Embryonic facial prominence (tissue), 1 donor: ENCODE measurements at regions not wholly inside any gene's neighbourhood (a gene's known extent, or its start where the extent isn't known, plus 50 kb on each side); places are given as distances from the start of the nearest gene placed in this dataset.
"Not testable (repeated sequence)": the region's sequence is repeated elsewhere in the genome, so short reads cannot be mapped to it uniquely, and the experiment has no call there.

Source experiments
- DNase-seq: peaks from one replicate; pipeline ENCODE4 v3.0.0-alpha.2; 2016; ENCODE audit errors: extremely low spot score

DNA sequence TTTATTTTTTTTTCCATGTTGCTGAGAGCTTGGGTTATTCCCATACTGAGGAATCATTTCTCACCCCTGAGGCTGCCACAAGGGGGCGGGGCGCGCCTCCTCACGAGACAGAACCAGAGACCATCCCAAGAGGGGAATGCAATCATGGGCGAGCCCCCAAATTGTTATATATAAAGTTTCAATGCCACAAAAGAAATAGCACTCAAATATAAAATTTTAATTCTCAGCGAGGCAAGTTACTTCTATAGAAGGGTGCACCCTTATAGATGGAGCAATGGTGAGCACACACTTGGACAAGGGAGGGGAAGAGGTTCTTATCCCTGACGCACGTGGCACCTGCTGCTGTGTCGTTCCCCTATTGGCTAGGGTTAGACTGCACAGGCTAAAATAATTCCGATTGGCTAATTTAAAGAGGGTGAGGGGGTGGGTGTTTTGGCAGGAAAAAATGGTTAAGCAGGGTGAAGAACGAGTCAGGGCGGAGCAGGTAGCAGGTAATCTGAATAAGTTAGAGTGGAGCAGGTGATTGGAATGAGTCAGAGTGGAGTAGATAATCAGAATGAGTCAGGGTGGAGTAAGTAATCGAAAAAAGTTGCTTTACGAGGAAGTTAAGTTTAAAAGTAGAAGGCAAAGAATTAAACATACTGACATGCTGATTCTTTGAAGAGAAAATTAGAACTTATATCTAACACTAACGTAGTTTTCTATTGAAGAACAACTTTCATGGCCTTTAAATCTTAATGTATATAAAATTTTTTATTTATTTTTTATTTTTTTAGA is 177.5 kb downstream of the MTCL1 start:
- DNase-seq, result no peak

DNA sequence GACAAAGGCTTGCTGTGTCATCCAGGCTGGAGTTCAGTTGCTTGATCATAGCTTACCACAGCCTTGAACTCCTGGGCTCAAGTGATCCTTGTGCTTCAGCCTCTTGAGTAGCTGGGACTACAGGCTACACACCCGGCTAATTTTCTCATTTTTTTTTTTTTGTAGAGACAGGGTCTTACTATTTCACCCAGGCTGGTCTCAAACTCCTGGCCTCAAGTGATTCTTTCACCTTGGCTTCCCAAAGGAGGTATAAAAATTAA is 178.0 kb downstream of the MTCL1 start:
- DNase-seq, result no peak

DNA sequence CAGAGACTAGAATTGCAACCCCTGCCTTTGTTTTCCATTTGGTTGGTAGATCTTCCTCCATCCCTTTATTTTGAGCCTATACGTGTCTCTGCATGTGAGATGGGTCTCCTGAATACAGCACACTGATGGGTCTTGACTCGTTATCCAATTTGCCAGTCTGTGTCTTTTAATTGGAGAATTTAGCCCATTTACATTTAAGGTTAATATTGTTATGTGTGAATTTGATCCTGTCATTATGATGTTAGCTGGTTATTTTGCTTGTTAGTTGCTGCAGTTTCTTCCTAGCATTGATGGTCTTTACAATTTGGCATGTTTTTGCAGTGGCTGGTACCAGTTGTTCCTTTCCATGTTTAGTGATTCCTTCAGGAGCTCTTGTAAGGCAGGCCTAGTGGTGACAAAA is 182.5 kb downstream of the MTCL1 start:
- DNase-seq, result not testable (repeated sequence)

DNA sequence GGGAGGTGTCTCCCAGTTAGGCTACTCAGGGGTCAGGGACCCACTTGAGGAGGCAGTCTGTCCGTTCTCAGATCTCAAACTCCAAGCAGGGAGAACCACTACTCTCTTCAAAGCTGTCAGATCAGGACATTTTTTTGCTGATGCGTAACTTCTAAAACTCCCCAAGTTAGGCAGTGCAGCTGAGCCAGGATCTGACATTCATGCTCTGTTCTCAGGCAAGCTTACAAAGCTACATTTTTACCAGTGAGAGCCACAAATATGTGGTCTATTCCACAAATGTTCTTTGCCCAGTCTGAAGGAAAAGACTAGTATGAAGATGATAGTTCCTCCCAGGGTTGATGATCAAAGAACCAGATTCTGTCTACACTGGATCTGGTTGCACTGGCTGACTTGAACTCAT is 184.1 kb downstream of the MTCL1 start:
- DNase-seq, result no peak

DNA sequence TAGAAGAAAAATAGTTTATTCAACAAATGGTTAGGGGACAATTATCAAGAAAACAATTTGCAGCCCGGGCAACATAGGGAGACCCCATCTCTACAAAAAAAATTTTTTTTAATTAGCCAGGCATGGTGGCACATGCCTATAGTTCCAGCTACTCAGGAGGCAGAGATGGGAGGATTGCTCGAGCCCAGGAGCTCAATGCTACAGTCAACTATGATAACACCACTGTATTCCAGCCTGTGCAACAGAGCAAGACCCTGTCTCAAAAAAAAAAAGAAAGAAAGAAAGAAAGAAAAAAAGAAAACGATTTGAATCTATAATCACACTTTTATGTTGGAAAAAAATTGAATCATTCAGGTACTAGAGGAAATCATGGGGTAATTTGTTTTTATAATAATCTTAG is 185.1 kb downstream of the MTCL1 start:
- DNase-seq, result not testable (repeated sequence)

DNA sequence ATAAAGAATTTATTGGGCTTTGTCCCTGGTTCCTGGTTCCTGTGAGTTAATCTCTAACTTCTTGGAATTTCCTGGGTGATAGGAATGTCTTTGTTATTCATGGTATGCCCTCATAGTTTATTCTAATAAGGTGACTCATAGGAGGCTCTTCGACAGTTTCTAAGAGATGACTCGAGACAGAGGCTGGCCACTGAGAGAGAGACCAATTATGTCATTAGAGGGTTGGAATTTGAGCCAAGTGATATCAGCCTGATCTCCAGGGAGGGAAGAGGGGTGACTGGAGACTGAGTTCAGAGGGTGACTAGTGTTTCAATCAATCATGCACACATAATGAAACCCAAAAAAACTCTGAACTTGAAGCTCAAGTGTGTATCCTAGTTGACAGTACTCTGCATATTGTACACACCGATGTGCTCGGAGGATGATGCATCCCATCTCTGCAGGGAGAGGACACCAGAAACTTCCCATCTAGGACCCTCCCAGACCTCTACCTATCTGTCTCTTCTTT is 185.7 kb downstream of the MTCL1 start:
- DNase-seq, result no peak

DNA sequence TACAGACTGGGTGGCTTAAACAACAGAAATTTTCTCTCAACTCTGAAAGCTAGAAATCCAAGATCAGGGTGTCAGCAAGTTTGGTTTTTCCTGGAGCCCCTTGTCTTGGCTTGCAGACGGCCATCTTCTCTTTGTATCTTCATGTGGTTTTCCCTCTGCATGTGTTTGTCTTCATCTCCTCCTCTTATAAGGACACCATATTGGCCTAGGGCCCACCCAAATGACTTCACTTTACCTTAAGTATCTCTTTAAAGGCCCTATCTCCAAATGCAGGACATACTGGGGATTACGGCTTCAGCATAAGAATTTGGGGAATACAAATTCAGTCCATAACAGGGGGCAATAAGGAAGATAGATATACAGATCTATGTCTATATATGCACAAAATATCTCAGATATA is 187.9 kb downstream of the MTCL1 start:
- no peak for DNase-seq

DNA sequence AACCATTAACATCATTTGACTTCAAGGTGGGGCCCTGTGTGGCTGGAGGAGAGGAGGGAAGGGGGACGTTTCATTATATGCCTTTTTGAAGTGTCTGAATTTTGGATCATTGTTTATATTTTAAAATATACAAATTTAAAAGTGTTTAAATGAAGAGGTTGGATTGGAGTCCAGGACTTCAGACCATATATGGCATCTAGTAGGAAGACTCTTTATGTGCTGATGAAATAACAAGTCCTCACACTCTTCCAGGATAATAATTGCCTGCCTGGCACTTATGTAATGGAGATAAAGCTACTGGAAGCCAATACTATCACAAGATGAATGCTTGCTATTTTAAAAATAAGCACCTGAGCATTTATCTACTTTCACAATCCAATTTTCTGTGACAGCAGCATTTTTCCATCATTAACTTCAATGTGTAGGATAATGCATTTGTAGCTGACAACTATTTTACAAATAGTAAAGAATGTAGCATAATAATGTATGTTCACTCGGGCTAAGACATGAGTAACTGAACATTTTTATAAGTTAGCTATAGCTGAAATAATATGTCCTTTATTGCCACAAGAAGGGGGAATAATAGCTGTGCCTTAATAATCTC is 188.4 kb downstream of the MTCL1 start:
- DNase-seq, result no peak

DNA sequence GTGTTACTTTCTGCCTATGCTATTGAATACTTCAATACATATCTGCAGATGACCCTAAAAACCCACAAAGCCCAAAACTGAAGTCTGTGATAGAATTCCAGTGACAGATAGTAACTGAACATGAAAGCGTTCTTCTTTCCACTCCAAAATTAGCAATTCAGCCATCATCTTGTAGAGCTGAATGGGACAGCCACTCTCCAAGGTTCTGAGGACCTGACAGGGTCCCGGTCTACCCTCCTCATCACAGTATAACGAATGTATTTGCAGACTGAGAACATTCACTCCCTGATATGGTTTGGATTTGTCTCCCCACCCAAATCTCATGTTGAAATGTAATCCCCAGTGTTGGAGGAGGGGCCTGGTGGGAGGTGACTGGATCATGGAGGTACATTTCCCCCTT is 189.5 kb downstream of the MTCL1 start:
- DNase-seq, result no peak

DNA sequence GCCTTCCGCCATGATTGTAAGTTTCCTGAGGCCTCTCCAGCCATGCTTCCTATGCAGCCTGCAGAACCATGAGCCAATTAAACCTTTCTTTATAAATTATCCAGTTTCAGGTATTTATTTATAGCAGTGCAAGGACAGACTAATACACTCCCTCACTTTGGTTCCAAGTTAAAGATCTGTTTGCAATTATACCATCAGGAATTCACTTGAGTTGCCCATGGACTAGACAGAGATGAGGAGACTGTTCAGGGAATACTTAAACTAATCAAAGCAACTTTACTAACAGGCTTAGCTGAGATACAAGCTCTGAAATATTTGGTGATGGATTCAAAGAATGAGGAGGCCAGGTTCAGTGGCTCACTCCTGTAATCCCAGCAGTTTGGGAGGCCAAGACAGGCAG is 190.0 kb downstream of the MTCL1 start:
- DNase-seq, result no peak

DNA sequence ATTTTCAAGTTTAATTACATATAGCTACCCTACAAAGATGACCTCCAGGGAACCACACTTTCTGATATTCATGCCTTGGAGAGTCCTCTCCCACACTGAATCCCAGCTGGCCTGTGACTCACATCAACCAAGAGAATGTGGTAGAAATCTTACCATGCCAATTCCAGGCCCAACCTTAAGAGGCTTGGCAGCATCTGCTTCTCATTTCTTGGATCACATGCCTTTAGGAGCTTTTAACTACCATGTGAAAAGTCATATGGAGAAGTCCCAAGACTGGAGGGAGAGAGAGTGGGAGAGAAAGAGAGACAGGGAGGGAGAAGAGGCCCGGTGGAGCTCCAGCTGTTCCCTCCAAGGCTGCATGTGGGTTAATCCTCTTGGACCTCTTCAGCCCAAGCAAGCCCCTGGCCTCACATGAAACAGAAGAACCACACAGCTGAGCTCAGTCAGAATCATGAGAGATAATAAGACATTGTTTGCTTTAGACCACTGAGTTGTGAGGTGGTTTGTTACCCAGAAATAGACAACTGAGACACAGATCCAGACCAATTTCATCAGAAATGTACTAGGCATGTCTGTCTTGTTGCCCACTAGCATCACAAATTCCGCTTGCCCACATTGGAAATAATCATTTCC is 190.7 kb downstream of the MTCL1 start:
- no peak for DNase-seq

DNA sequence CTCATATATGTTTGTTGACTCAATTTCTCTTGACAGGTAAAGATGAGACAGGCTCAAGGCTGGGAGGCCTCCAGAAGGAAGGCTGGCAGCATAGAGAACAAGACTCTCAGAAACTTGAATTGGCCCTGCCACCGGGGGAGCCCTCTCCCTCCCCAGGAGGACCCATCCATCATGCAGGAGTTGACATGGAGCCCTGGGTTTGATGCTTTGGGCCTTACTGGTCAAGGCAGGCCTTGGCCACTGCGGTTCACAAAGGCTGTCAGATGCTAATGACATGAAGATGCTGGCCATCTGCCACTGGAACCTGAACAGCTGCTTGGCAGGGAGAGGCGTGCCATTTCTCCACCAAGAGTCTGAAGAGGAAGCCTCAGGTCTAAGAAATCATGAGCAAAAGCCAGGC is 193.6 kb downstream of the MTCL1 start:
- no peak for DNase-seq

DNA sequence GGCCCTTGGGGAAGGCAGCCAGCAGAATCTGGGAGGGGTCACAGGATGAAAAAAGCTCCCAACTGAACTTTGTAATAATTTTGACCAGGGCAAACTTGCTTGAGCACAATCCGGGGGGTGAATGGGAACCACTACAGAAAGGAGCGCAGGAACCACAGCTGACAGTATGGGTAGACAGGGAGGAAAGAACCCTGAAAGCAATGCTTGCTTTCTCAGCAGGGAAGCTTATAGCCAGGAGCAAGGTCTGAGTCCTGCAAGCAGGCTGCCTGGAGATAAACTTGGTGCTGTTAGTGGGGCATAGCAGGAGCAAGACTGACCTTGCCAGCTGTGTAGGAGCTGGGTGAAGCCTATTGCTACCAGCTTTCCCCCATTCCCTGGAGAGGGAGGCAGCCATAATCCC is 195.2 kb downstream of the MTCL1 start:
- DNase-seq, result no peak

DNA sequence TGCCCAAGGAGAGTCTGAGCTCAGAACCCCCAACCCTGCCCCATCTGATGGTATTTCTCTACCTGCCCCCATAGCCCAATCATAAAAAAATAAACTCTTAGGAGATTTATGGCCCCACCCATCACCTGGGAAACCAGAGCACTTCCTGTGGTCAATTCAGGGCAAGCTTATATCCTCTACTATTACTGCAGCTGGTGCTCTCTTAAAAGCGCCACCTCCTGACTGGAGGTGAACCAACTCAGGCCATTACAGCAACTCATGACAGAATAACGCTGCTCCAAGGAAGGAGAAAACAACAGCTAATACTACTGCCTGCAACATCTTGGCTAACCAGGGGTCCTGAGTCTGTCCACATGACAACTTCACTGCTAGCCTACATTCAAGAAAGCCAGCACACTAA is 195.7 kb downstream of the MTCL1 start:
- DNase-seq, result no peak

DNA sequence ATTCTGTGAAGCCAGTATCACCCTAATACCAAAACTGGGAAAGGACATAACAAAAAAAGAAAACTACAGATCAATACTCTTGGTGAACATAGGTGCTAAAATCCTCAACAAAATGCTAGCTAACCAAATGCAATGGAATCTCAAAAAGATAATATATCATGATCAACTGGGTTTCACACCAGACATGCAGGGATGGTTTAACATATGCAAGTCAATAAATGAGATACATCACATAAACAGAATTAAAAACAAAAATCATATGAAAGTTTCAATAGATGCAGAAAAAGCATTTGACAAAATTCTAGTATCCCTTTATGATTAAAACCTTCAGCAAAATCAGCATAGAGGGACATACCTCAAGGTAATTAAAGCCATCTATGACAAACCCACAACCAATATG is 198.2 kb upstream of the NDUFV2 start:
- no peak for DNase-seq

DNA sequence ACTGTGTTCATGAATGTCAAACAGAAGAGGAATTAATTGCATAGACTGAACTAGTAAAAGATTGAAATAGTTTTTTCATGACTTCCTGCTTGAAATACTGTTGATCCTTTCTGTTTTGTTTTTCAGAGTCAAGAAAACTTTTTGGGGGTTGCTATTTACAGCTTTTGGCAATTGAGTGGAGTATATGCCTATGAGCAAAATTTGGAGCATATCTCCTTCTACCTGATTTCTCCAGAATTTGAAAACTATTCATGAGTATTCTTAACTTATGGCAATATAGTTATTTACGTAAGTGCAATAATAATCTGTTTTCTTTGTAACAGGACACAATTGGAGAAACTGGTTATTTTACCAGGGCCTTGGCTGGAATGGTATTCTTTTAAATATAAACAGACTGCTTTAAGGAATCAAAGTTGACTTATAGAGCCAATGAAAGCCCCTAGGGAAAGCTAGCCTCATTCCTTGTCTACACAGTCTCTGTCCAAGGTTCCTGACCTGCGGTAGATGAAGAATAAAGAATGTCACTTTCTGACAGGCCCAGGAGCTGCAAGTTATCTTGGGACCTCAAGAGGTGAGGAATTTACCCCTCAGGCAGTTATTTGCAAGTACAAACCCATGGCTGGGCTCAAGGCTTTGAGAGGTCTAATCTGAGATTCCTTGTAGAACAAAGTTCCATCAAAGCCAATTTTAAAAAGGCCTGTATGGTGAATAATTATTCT is 193.5 kb upstream of the NDUFV2 start:
- no peak for DNase-seq

DNA sequence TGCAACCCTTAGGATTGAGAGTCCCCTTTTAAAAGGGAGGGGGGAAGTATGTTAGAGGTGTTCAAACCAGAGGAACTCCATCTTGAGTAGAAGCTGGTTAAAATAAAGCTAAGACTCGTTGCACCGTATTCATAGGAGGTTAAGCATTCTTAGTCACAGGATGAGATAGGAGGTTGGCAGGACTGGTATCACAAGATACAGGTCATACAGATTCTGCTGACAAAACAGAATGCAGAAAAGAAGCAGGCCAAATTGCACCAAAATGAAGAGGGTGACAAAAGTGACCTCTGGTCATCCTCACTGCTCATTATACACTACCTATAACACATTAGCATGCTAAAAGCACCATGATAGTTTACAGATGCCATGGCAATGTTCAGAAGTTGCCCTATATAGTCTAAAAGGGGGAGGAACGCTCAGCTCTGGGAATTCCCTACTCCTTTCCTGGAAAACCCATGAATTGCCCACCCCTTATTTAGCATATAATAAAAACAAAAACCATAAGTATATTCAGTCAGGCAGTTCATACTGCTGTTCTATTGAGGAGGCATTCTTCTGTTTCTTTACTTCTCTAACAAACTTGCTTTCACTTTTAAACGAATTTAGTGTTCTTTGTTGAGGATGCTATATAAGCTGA is 192.2 kb upstream of the NDUFV2 start:
- DNase-seq, result no peak

DNA sequence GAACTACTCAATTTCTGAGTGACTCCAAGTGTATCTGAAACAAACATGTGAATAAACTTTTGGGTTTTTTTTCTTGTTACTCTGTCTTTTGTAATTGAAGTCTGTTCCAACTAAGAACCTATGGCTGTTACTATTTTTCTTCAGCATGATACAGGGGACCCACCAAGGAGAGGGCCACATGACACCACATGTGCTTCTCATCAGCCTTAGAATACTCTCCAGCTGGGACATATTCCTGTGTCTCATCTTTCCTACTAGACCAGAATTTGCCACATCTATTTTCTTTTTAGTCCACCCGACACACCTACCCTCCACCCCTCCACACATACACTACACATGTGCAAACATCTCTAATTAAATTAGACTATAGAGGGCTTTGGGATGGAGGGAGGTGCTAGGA is 191.7 kb upstream of the NDUFV2 start:
- no peak for DNase-seq

DNA sequence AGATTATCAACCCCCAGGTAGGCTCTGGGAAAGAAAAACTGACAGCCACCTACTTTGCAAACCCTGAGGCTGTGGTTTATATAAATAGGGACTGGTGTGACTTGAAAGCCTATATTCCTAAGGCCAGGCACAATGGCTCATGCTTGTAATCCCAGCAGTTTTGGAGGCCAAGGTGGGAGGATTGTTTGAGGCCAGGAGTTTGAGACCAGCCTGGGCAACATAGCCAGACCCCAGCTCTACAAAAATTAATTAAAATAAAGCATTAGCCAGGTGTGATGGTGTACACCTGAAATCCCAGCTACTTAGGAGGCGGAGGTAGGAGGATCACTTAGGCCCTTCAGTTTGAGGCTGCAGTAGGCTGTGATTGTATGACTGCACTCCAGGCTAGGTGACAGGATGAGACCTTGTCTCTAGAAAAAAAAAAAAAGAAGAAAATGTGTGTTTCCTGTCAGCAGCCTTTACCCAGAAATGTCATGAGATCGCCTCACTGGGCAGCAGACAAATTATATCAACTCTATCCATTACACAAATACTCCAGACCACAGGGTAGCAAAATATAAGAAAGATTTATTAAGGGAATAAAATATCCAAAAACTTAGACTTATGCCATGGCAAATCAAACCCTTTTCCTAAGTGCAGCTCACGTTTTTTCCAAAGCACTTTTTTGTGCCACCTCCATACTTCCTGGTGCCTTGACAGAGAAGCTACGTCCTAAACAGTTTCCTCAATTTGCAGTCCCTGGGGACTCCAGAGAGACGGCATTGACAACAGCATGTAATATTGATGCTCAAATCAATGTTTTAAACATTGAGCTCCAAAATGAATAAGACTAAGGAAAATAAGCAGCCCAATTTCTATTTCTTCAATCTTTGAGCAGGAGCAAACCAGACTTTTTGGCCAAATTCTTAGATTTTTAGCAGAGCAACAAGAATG is 190.8 kb upstream of the NDUFV2 start:
- no peak for DNase-seq

DNA sequence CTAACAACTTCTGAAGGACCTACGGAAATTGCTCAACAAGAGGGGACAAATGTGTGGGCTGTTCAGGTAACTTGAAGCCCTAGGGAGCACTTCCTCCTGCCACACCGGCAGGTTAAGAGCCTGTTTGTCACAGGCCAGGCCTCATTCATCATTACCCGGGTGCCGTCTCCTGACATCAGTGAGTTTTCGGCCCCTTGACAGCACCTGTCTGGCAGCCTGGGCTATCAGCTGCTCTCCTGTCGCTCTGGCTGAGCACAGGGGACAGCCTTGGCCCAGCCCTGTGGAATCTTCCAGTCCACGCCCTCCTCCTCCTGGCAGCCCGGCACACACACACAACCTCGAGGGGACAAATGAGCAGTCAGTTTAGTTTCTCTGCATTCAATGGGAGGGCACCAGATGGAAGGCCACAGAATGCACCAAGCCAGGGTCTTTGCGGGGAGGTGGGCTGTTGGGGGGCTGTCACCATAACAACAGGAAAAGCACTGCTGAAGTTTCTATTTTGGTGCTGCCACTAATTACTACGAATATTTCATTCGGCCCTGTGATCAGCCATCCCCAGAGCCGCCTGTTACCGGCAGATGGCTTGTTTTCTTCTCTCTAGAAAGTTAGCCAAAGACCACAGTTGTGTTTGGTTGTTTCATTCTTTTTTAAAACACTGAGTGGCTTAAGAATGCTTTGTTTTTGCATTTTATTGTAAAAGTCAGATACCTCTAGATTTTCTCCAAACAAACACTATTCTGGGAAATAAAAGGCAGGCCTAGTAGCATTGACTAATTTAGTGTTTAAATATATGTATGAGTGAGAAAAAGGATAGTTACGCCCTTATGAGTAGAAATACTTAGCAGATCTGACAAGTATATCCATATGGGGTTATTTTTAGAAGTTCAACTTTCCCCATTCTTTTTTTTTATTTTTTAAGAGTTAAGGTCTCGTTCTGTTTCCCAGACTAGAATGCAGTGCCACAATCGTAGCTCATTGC is 189.9 kb upstream of the NDUFV2 start:
- DNase-seq, result peak; percentile 31
